DND-41 (cell line): ENCODE measurements at regions not wholly inside any gene's neighbourhood (a gene's known extent, or its start where the extent isn't known, plus 50 kb on each side); places are given as distances from the start of the nearest gene placed in this dataset.

Experiments
- CTCF ChIP-seq: IDR thresholded peaks from 2 replicates; pipeline ENCODE4 v1.5.1; 2012; ENCODE audit warnings: borderline replicate concordance, low read length, moderate library complexity, mild to moderate bottlenecking; ENCODE audit not compliant: poor library complexity, severe bottlenecking; ENCODE audit errors: extremely low read depth
- EZH2 ChIP-seq: IDR thresholded peaks from 3 replicates; pipeline ENCODE4 v1.6.1; 2012; ENCODE audit warnings: borderline replicate concordance, low read depth, mild to moderate bottlenecking, moderate library complexity, low read length, inconsistent platforms; ENCODE audit not compliant: severe bottlenecking

GRCh38 chr1:235050911-235051360 is 77.7 kb downstream of the TOMM20 start:
- TF ChIP-seq CTCF: no peak
- TF ChIP-seq EZH2: no peak
